Activated CD8-positive, alpha-beta T cell treated with anti-CD3 and anti-CD28 coated beads for 36 hours (primary cell): ENCODE measurements at regions not wholly inside any gene's neighbourhood (a gene's known extent, or its start where the extent isn't known, plus 50 kb on each side); places are given as distances from the start of the nearest gene placed in this dataset.
"Not testable (repeated sequence)": the region's sequence is repeated elsewhere in the genome, so short reads cannot be mapped to it uniquely, and the experiment has no call there.

Source experiments
- ATAC-seq: fragments of 200-7000 bp; cut with Tn5 transposase; one replicate; pipeline ENCODE4 v1.10.0; 2021; ENCODE audit warnings: mild to moderate bottlenecking, moderate library complexity
- CTCF ChIA-PET: fragments of 350-600 bp; sonication (Branson Sonifier 250); formaldehyde crosslinking; loops from one replicate; lab custom pipeline; 2021; ENCODE audit warnings: antibody characterized with exemption; lab: Charles Lee
- POLR2A ChIA-PET: fragments of 350-600 bp; sonication (Branson Sonifier 250); formaldehyde crosslinking; loops from one replicate; lab custom pipeline; 2021; ENCODE audit warnings: antibody characterized with exemption; lab: Charles Lee
- DNase-seq: peaks from one replicate; pipeline ENCODE4 v3.0.0-alpha.2; 2020
- H3K27ac Mint-ChIP-seq: one replicate; pipeline ENCODE4 v1.8.0; 2021; ENCODE audit warnings: mild to moderate bottlenecking, mixed read lengths
- H3K27me3 Mint-ChIP-seq: one replicate; pipeline ENCODE4 v1.8.0; 2021; ENCODE audit warnings: mixed read lengths
- H3K36me3 Mint-ChIP-seq: one replicate; pipeline ENCODE4 v1.8.0; 2021; ENCODE audit warnings: low read depth, mixed read lengths
- H3K4me1 Mint-ChIP-seq: one replicate; pipeline ENCODE4 v1.8.0; 2021; ENCODE audit warnings: low read depth, mixed read lengths
- H3K4me3 Mint-ChIP-seq: one replicate; pipeline ENCODE4 v1.8.0; 2021; ENCODE audit warnings: mild to moderate bottlenecking, moderate library complexity, mixed read lengths
- H3K9me3 Mint-ChIP-seq: one replicate; pipeline ENCODE4 v1.8.0; 2021; ENCODE audit warnings: mixed read lengths
- CTCF ChIP-seq: fragments of 200-600 bp; IDR thresholded peaks from one replicate; pipeline ENCODE4 v1.8.0; 2022; ENCODE audit warnings: antibody characterized with exemption, mild to moderate bottlenecking
- intact Hi-C: fragments of 100-400 bp; cut with micrococcal nuclease; formaldehyde crosslinking; loops from one replicate; pipeline ENCODE4 v1.10.0; 2022

GRCh38 chr1:221972276-221973235, 230.7 kb upstream of the DUSP10 start:
- POLR2A ChIA-PET, result no interaction called here
- CTCF ChIA-PET, result interaction anchor here (1.1 kb wide), 1 partner anchor 10 kb away, joined by 3 read pairs; no protein-coding TSS in a partner anchor

GRCh38 chr1:221971035-221971434, 229.1 kb upstream of the DUSP10 start:
- intact Hi-C loops, POLR2A ChIA-PET, H3K27me3 Mint-ChIP-seq, ATAC-seq, H3K4me1 Mint-ChIP-seq, H3K27ac Mint-ChIP-seq, DNase-seq, H3K9me3 Mint-ChIP-seq, H3K4me3 Mint-ChIP-seq, H3K36me3 Mint-ChIP-seq: not testable (repeated sequence)
- CTCF ChIA-PET, result interaction anchor here (1.1 kb wide), 1 partner anchor 9 kb away, joined by 3 read pairs; no protein-coding TSS in a partner anchor

More at GRCh38 chr1:221972276-221973235, 230.7 kb upstream of the DUSP10 start:
- Mint-ChIP-seq H3K27me3 (no peaks in the 10 kb centered on the region), H3K9me3 (no peaks in the 10 kb centered on the region), H3K27ac (no peak overlapping the region), H3K4me3 (no peak overlapping the region), H3K36me3 (no peaks in the 10 kb centered on the region), H3K4me1 (no peaks in the 10 kb centered on the region)
- intact Hi-C loops, result no loop called here
- TF ChIP-seq CTCF, result no peak
- ATAC-seq, result no peak
- DNase-seq, result no peak

GRCh38 chr1:221969298-221969858, 227.5 kb upstream of the DUSP10 start:
- intact Hi-C loops, H3K4me1 Mint-ChIP-seq, H3K36me3 Mint-ChIP-seq, CTCF ChIA-PET, DNase-seq, POLR2A ChIA-PET, H3K9me3 Mint-ChIP-seq, H3K27ac Mint-ChIP-seq, ATAC-seq, H3K4me3 Mint-ChIP-seq, H3K27me3 Mint-ChIP-seq: not testable (repeated sequence)

GRCh38 chr1:221967538-221967937, 225.6 kb upstream of the DUSP10 start:
- intact Hi-C loops, ATAC-seq, POLR2A ChIA-PET, H3K4me1 Mint-ChIP-seq, H3K27me3 Mint-ChIP-seq, CTCF ChIA-PET, H3K36me3 Mint-ChIP-seq, H3K9me3 Mint-ChIP-seq, H3K27ac Mint-ChIP-seq, DNase-seq, H3K4me3 Mint-ChIP-seq: not testable (repeated sequence)

- intact Hi-C loops, H3K4me3 Mint-ChIP-seq, ATAC-seq, CTCF ChIA-PET, H3K27me3 Mint-ChIP-seq, DNase-seq, H3K36me3 Mint-ChIP-seq, H3K9me3 Mint-ChIP-seq, H3K27ac Mint-ChIP-seq, POLR2A ChIA-PET, H3K4me1 Mint-ChIP-seq: not testable (repeated sequence)
Observed at GRCh38 chr1:221966888-221967287, 225.0 kb upstream of the DUSP10 start.

- H3K4me1 Mint-ChIP-seq, result peaks cover 15% of the 10 kb centered on the region
- H3K27me3 Mint-ChIP-seq, H3K27ac Mint-ChIP-seq, H3K9me3 Mint-ChIP-seq, intact Hi-C loops, POLR2A ChIA-PET, H3K4me3 Mint-ChIP-seq, ATAC-seq, DNase-seq, H3K36me3 Mint-ChIP-seq: not testable (repeated sequence)
- CTCF ChIA-PET, result interaction anchor here (0.7 kb wide), 1 partner anchor 13 kb away, joined by 3 read pairs; no protein-coding TSS in a partner anchor
Observed at GRCh38 chr1:221965891-221966290, 224.0 kb upstream of the DUSP10 start.

GRCh38 chr1:221965252-221965651, 223.4 kb upstream of the DUSP10 start:
- ATAC-seq, result no peak
- Mint-ChIP-seq H3K4me1 (peaks cover 18% of the 10 kb centered on the region), H3K36me3 (no peaks in the 10 kb centered on the region), H3K4me3 (no peak overlapping the region), H3K27me3 (no peaks in the 10 kb centered on the region), H3K27ac (no peak overlapping the region), H3K9me3 (no peaks in the 10 kb centered on the region)
- ChIA-PET POLR2A (no interaction called here), CTCF (interaction anchor here (0.7 kb wide), 1 partner anchor 14 kb away, joined by 3 read pairs; no protein-coding TSS in a partner anchor)
- no peak for TF ChIP-seq CTCF
- no peak for DNase-seq
- intact Hi-C loops, result no loop called here
